Skeletal muscle tissue (tissue), 3 donors: ENCODE measurements at regions not wholly inside any gene's neighbourhood (a gene's known extent, or its start where the extent isn't known, plus 50 kb on each side); places are given as distances from the start of the nearest gene placed in this dataset.

Experiments
- H3K27ac ChIP-seq: one replicate; pipeline ENCODE4 v1.7.0; 2013; ENCODE audit warnings: mild to moderate bottlenecking, low read depth, low read length, inconsistent platforms
- H3K27me3 ChIP-seq, 3 donors: one replicate each; pipeline ENCODE4 v1.7.0; 2013; ENCODE audit warnings: low read length in 3 of 3; ENCODE audit not compliant: control insufficient read depth in 3 of 3, insufficient read depth in 3 of 3
- H3K36me3 ChIP-seq, 3 donors: one replicate each; pipeline ENCODE4 v1.7.0; 2013; ENCODE audit warnings: low read length in 3 of 3; ENCODE audit not compliant: control insufficient read depth in 3 of 3, insufficient read depth in 3 of 3
- H3K4me1 ChIP-seq, 3 donors: one replicate each; pipeline ENCODE4 v1.7.0; 2013; ENCODE audit warnings: low read length in 3 of 3, mild to moderate bottlenecking in 3 of 3; ENCODE audit not compliant: control insufficient read depth in 3 of 3, insufficient read depth in 3 of 3
- H3K4me3 ChIP-seq, 3 donors: one replicate each; pipeline ENCODE4 v1.7.0; 2013; ENCODE audit warnings: low read length in 3 of 3
- H3K9ac ChIP-seq, 3 donors: one replicate each; pipeline ENCODE4 v1.7.0; 2013; ENCODE audit warnings: low read length in 3 of 3, mild to moderate bottlenecking in 3 of 3, moderate library complexity in 2 of 3, low read depth in 1 of 3
- H3K9me3 ChIP-seq, 3 donors: one replicate each; pipeline ENCODE4 v1.7.0; 2013; ENCODE audit warnings: low read length in 3 of 3; ENCODE audit not compliant: control insufficient read depth in 3 of 3
- donor health status: Osteomylitis.

- H3K27ac ChIP-seq: no peak overlapping the region
- no peaks in the 10 kb centered on the region for H3K4me1 ChIP-seq
- no peak overlapping the region for H3K9ac ChIP-seq
- no peaks in the 10 kb centered on the region for H3K27me3 ChIP-seq
- H3K4me3 ChIP-seq: no peak overlapping the region
- no peaks in the 10 kb centered on the region for H3K9me3 ChIP-seq
- no peaks in the 10 kb centered on the region for H3K36me3 ChIP-seq
These were observed 244.2 kb upstream of the POM121L12 start for GRCh38 chr7:52791176-52791700.

GRCh38 chr7:52786174-52786573, 249.3 kb upstream of the POM121L12 start:
- Histone ChIP-seq H3K9ac (no peak overlapping the region), H3K4me1 (no peaks in the 10 kb centered on the region), H3K27ac (no peak overlapping the region), H3K27me3 (no peaks in the 10 kb centered on the region), H3K36me3 (no peaks in the 10 kb centered on the region), H3K4me3 (no peak overlapping the region), H3K9me3 (peaks cover 0 to 2% (median 0%) of the 10 kb centered on the region in 3 donors)

GRCh38 chr7:52782348-52782747, 253.1 kb upstream of the POM121L12 start:
- H3K9ac ChIP-seq: no peak overlapping the region
- no peaks in the 10 kb centered on the region for H3K36me3 ChIP-seq
- no peaks in the 10 kb centered on the region for H3K27me3 ChIP-seq
- no peaks in the 10 kb centered on the region for H3K4me1 ChIP-seq
- H3K9me3 ChIP-seq: peaks cover 0 to 2% (median 0%) of the 10 kb centered on the region in 3 donors
- H3K27ac ChIP-seq: no peak overlapping the region
- no peak overlapping the region for H3K4me3 ChIP-seq

GRCh38 chr7:52781250-52781649, 254.2 kb upstream of the POM121L12 start:
- H3K9ac ChIP-seq: no peak overlapping the region
- H3K9me3 ChIP-seq: peaks cover 0 to 2% (median 0%) of the 10 kb centered on the region in 3 donors
- H3K27me3 ChIP-seq: no peaks in the 10 kb centered on the region
- H3K4me3 ChIP-seq: no peak overlapping the region
- no peaks in the 10 kb centered on the region for H3K36me3 ChIP-seq
- no peaks in the 10 kb centered on the region for H3K4me1 ChIP-seq
- H3K27ac ChIP-seq: no peak overlapping the region

GRCh38 chr7:52779004-52779403, 256.4 kb upstream of the POM121L12 start:
- H3K27me3 ChIP-seq: no peaks in the 10 kb centered on the region

GRCh38 chr7:52777051-52777822, 258.2 kb upstream of the POM121L12 start:
- Histone ChIP-seq H3K9me3 (no peaks in the 10 kb centered on the region), H3K36me3 (no peaks in the 10 kb centered on the region), H3K4me3 (no peak overlapping the region), H3K27ac (no peak overlapping the region), H3K27me3 (no peaks in the 10 kb centered on the region), H3K9ac (no peak overlapping the region), H3K4me1 (no peaks in the 10 kb centered on the region)

More at GRCh38 chr7:52779004-52779403, 256.4 kb upstream of the POM121L12 start:
- H3K27ac ChIP-seq: no peak overlapping the region
- no peak overlapping the region for H3K9ac ChIP-seq
- no peaks in the 10 kb centered on the region for H3K36me3 ChIP-seq
- peaks cover 0 to 2% (median 0%) of the 10 kb centered on the region in 3 donors for H3K9me3 ChIP-seq
- H3K4me1 ChIP-seq: no peaks in the 10 kb centered on the region
- no peak overlapping the region for H3K4me3 ChIP-seq

DNA sequence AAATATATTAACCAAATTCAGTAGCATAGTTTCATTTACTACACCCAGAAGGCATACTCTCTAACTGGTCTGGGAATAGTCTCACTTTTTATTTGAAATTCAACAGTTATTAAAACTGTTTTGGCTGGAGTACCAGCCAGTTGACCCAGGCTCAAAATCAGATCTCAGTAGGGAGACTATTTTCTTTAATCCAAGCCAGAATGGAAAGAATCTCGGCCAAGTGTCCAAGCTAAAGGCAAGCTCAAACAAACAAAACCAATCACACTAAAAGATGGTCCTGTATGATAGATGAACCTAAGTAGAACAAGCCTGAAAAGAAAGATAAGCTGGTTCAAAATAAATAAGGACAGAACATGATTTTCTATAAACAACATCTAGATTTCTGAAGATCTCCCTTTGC, 259.6 kb upstream of the POM121L12 start:
- Histone ChIP-seq H3K4me1 (no peaks in the 10 kb centered on the region), H3K9ac (no peak overlapping the region), H3K36me3 (no peaks in the 10 kb centered on the region), H3K9me3 (no peaks in the 10 kb centered on the region), H3K4me3 (no peak overlapping the region), H3K27ac (no peak overlapping the region), H3K27me3 (no peaks in the 10 kb centered on the region)

- no peak overlapping the region for H3K27ac ChIP-seq
- H3K4me1 ChIP-seq: no peaks in the 10 kb centered on the region
- no peak overlapping the region for H3K9ac ChIP-seq
- no peak overlapping the region for H3K4me3 ChIP-seq
- H3K36me3 ChIP-seq: no peaks in the 10 kb centered on the region
- no peaks in the 10 kb centered on the region for H3K9me3 ChIP-seq
- no peaks in the 10 kb centered on the region for H3K27me3 ChIP-seq
These were observed 264.3 kb upstream of the POM121L12 start for GRCh38 chr7:52771177-52771576.

DNA sequence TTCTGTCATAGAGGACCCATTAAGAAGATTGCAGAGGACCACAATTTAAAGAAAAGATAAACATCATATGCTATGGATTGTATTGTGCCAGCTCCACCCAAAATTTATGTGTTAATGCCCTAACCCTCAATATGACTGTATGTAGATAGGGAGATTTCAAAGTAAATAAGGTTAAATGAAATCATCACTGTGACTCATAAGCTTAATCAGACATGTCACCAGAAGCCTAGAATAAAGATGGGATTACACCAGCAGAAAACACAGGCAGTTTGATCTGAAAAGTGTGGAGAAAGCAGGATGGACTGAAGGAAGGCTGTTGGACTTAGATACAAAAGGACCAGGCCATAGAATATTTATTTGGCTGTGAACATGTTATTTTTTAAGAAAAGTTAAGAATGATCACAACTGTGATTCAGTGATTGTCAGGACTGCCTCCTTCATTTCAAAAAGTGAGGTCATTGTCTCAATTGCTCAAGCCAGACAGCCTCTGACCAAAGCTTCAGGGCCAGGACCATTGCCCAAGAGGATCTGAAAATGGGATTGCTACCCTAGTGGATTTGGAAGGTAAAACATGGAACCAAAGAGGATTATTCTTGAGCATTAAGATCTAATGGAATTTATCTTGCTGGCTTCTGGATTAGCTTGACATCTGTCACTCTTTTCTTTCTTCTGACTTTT, 270.8 kb upstream of the POM121L12 start:
- H3K36me3 ChIP-seq: no peaks in the 10 kb centered on the region
- no peaks in the 10 kb centered on the region for H3K27me3 ChIP-seq
- H3K4me1 ChIP-seq: no peaks in the 10 kb centered on the region
- no peak overlapping the region for H3K4me3 ChIP-seq
- H3K9ac ChIP-seq: no peak overlapping the region
- no peak overlapping the region for H3K27ac ChIP-seq
- H3K9me3 ChIP-seq: no peaks in the 10 kb centered on the region

- H3K4me1 ChIP-seq: no peaks in the 10 kb centered on the region
- H3K4me3 ChIP-seq: no peak overlapping the region
- no peaks in the 10 kb centered on the region for H3K9me3 ChIP-seq
- H3K27ac ChIP-seq: no peak overlapping the region
- H3K9ac ChIP-seq: no peak overlapping the region
- H3K36me3 ChIP-seq: no peaks in the 10 kb centered on the region
- no peaks in the 10 kb centered on the region for H3K27me3 ChIP-seq
These were observed 277.1 kb upstream of the POM121L12 start for GRCh38 chr7:52758356-52758755.
